ENCODE measurements at regions not wholly inside any gene's neighbourhood (a gene's known extent, or its start where the extent isn't known, plus 50 kb on each side); places are given as distances from the start of the nearest gene placed in this dataset.

DNA sequence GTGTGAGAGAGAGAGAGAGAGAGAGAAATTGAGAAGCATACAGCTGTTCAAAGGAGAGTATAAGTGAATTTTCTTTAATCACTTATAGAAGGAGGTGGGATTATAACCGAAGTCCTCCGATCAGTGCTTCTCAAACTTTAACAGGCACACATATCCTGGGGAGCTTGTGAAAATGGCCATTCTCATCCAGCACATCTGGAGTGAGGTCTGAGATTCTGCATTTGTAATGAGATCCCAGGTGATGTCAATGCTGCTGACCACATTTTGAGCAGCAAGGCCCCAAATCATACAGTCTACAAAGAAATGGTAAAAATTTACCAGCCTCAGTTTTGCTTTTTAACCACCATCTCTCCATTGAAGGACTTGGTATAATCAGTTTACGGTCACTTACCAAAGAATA lies 219.0 kb downstream of the PTEN start:
- H3K27me3 Mint-ChIP-seq = no peaks in the 10 kb centered on the region
- no peaks in the 10 kb centered on the region for H3K9me3 Mint-ChIP-seq (ENCODE audit: low read depth)
- peaks cover 21% of the 10 kb centered on the region for H3K4me1 Mint-ChIP-seq (ENCODE audit: low read depth)
- H3K36me3 Mint-ChIP-seq (ENCODE audit: insufficient read depth) = no peaks in the 10 kb centered on the region
- no peak overlapping the region for H3K4me3 Mint-ChIP-seq (ENCODE audit: low read depth)
- DNase-seq (ENCODE audit: low spot score, unreplicated experiment) = no peak
- no peak overlapping the region for H3K27ac Mint-ChIP-seq
- TF ChIP-seq CTCF (IDR thresholded peaks at IDR 0.05; ENCODE audit: unreplicated experiment) = no peak

DNA sequence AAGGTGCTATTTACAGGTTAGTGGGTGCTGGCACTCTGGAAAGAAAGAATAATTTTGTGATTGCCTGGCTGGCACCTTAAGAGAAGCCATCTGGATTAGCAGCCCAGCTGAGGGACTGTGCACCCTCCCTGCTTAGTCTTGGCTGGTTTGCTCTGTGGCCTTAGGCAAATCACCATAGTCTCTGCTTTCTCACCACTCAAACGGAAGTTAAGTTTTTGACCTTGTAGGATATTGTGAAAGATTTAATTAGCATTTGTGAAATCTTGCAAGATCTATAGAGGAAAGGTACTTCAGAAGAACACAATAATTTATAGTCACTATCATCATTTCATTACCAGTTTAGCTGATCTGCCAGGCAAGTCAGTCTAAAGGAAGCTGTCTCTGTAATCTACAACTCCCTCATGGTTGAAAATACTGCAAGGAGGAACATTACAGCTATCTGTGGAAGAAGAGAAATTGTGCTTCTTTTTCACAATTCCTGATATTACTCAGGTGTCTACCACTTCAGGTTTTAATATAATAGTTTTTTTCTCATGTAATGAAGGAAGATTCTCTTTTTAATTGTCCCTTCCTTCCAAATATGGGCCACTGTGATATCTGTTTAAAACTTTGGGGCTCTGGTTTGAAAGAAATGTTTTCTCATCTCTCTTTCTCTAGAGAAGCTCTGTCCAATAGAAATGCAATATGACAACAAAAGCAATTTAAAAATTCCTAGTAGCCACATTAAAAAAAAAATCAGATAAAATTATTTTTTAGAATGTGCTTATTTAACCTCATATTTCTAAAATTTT lies 219.6 kb downstream of the PTEN start:
- no peak for DNase-seq (ENCODE audit: low spot score, unreplicated experiment)
- Mint-ChIP-seq H3K36me3 (ENCODE audit: insufficient read depth) (no peaks in the 10 kb centered on the region), H3K4me1 (ENCODE audit: low read depth) (peaks cover 21% of the 10 kb centered on the region), H3K27me3 (no peaks in the 10 kb centered on the region), H3K4me3 (ENCODE audit: low read depth) (no peak overlapping the region), H3K27ac (no peak overlapping the region), H3K9me3 (ENCODE audit: low read depth) (no peaks in the 10 kb centered on the region)
- TF ChIP-seq CTCF (IDR thresholded peaks at IDR 0.05; ENCODE audit: unreplicated experiment) = no peak

GRCh38 chr10:88083597-88083989 lies 220.2 kb downstream of the PTEN start:
- no peak overlapping the region for H3K4me3 Mint-ChIP-seq (ENCODE audit: low read depth)
- no peak for TF ChIP-seq CTCF (IDR thresholded peaks at IDR 0.05; ENCODE audit: unreplicated experiment)
- no peaks in the 10 kb centered on the region for H3K36me3 Mint-ChIP-seq (ENCODE audit: insufficient read depth)
- peaks cover 21% of the 10 kb centered on the region for H3K4me1 Mint-ChIP-seq (ENCODE audit: low read depth)
- no peaks in the 10 kb centered on the region for H3K9me3 Mint-ChIP-seq (ENCODE audit: low read depth)
- no peaks in the 10 kb centered on the region for H3K27me3 Mint-ChIP-seq
- H3K27ac Mint-ChIP-seq = no peak overlapping the region
- DNase-seq (ENCODE audit: low spot score, unreplicated experiment) = no peak

DNA sequence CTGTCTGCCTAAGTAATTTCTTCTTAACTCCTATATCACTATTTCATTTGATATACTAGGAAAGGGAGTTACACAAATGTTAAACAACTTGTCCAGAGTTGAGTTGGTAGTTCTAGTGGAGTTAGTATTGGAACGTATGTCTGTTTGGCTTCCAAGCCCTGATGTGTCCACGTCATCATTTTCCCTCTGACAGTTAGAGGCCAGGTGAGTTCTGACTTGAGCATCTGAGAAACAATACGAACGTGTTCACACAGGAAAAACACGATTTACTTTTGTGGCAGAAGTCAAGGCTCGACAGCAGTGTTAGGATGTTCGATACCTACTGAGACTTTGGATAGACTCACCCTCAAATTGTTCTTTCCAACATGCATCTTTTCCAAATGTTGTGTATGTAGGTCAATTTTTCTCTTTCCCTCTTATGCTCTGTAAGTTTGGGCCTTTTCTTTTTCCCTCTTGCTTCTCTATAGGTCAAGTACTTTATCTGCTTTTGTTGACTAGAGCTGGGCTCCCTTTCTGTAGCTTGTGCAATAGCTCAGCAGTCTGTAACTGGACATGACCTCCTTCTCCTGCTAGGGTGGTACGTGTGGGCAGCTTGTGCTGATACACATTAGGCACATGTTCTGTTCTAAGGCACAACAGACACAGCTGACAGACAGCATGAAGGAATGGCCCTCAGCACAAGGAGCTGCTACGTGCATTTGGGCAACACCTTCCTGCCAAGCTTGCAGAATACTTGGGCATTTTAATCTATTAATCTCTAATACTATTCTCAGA lies 222.9 kb downstream of the PTEN start:
- H3K4me3 Mint-ChIP-seq (ENCODE audit: low read depth) = no peak overlapping the region

More for the DNA sequence above, 222.9 kb downstream of the PTEN start:
- DNase-seq (ENCODE audit: low spot score, unreplicated experiment) = no peak
- Mint-ChIP-seq H3K36me3 (ENCODE audit: insufficient read depth) (no peaks in the 10 kb centered on the region), H3K4me1 (ENCODE audit: low read depth) (peaks cover 2% of the 10 kb centered on the region), H3K27me3 (peaks cover 14% of the 10 kb centered on the region), H3K9me3 (ENCODE audit: low read depth) (no peaks in the 10 kb centered on the region), H3K27ac (no peak overlapping the region)
- TF ChIP-seq CTCF (IDR thresholded peaks at IDR 0.05; ENCODE audit: unreplicated experiment) = no peak

All from progenitor cell of endocrine pancreas (in vitro differentiated cells).